Small intestine (tissue), 7 donors: ENCODE measurements at regions not wholly inside any gene's neighbourhood (a gene's known extent, or its start where the extent isn't known, plus 50 kb on each side); places are given as distances from the start of the nearest gene placed in this dataset.

Experiments
- DNase-seq, 2 donors: peaks; one replicate each; pipeline versions ENCODE4 v3.0.0 to v3.0.0-alpha.2; 2013
- FAIRE-seq: peaks from 2 replicates; lab custom pipeline; 2012; peaks lifted over from hg19 to GRCh38; lab: Jason Lieb, UNC
- H3K27ac ChIP-seq, 3 donors: one replicate each; pipeline ENCODE4 v1.5.1; 2013; ENCODE audit warnings: low read length in 2 of 3, mild to moderate bottlenecking in 2 of 3, control low read depth in 1 of 3, inconsistent platforms in 1 of 3, low read depth in 1 of 3, moderate library complexity in 1 of 3
- H3K27me3 ChIP-seq, 3 donors: one replicate each; pipeline ENCODE4 v1.6.1; 2013; ENCODE audit warnings: low read length in 3 of 3, inconsistent platforms in 1 of 3; ENCODE audit not compliant: control insufficient read depth in 3 of 3, insufficient read depth in 3 of 3
- H3K36me3 ChIP-seq, 3 donors: one replicate each; pipeline ENCODE4 v1.6.1; 2013; ENCODE audit warnings: low read length in 3 of 3, inconsistent platforms in 1 of 3, low read depth in 1 of 3, mild to moderate bottlenecking in 1 of 3, moderate library complexity in 1 of 3; ENCODE audit not compliant: control insufficient read depth in 3 of 3, insufficient read depth in 2 of 3
- H3K4me1 ChIP-seq, 3 donors: one replicate each; pipeline ENCODE4 v1.6.1; 2013; ENCODE audit warnings: low read length in 2 of 3, inconsistent platforms in 1 of 3, low read depth in 1 of 3, mild to moderate bottlenecking in 1 of 3, moderate library complexity in 1 of 3; ENCODE audit not compliant: control insufficient read depth in 3 of 3, insufficient read depth in 2 of 3
- H3K4me3 ChIP-seq, 3 donors: one replicate each; pipeline ENCODE4 v1.5.1; 2013; ENCODE audit warnings: low read length in 3 of 3, control low read depth in 1 of 3, inconsistent platforms in 1 of 3, low read depth in 1 of 3, mild to moderate bottlenecking in 1 of 3, moderate library complexity in 1 of 3
- H3K9me3 ChIP-seq, 2 donors: one replicate each; pipeline ENCODE4 v1.6.1; 2013; ENCODE audit warnings: low read depth in 1 of 2, low read length in 1 of 2; ENCODE audit not compliant: control insufficient read depth in 2 of 2, insufficient read depth in 1 of 2
- WGBS, 3 donors: extraction: QIAGEN DNeasy Blood & Tissue Kit; methylation state at CpG; one replicate each; pipeline ENCODE4 v1.1.7; 2013; 5-methylcytosine and 5-hydroxymethylcytosine counted together
- donor health status: healthy with polysubstance abuse.
- donor health status: control.
- donor health status: control.
- donor health status: Bipolar disorder and iron deficiency.
- donor health status: healthy.

DNA sequence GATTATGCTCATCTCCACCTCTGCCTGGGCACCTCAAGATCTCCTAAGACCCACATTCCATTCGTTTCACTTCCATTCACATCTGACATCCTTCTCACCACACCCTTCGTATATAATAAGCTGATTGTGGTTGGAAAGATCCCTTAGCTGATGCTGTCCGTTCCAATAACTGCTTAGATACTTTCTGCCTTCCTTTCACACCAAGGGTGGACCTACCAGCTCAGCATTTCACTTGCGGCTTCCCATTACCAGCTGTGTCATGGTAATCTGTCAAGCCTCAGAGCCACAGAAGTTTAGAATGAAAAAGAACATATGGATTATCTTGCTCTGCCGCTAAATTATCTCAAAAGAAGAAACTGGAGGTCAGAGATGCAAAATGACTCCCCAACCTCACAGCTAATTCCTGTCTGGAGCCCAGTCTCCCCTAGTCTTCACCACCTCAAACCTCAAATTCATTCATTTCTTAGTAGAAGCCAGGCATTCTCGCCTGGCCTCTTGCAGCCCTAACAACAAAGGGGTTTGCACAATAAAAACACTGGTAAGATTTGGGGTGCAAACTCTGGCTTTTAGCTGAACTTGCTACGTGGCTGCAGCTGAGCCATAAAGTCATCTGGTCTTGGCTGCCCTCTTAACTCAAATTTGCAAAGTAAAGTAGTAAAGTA, 182.8 kb upstream of the HS3ST3A1 start:
- no peak overlapping the region for H3K4me3 ChIP-seq
- no peaks in the 10 kb centered on the region for H3K27me3 ChIP-seq
- H3K36me3 ChIP-seq = no peaks in the 10 kb centered on the region
- FAIRE-seq (no peak), DNase-seq (no peak)
- 70 to 76% (median 75%) methylated on average over 7 of the region's 7 CpGs for WGBS, 3 donors
- no peak overlapping the region for H3K27ac ChIP-seq
- H3K9me3 ChIP-seq = no peaks in the 10 kb centered on the region
- no peaks in the 10 kb centered on the region for H3K4me1 ChIP-seq

DNA sequence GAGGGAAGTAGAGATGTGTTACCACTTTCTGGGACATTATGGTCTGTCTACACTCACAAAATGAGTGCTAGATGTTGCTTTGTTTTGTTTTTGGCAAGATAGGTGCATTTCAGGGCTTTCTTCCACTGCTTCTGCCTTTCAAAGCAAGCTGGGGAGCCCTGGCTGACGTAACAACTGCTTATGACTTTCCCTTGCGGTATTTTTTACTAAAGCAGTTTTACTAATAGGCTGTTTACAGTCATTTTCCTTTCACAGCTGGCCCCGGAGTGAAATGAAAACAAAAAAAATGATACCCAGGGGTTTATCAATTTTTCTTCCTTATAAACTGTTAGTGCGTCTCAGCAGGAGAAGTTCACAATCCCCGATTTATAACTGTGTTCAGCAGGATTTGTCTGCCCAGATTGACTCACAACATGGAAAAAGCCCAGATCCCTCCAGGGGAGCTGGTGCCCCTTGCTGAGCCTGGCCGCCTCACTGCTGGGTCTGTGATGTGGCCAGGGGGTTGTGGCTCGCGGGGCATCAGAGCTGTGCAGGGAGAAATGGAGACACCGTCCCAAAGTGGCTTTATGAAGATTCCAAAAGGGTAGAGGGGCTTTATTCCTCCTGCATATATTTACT, 184.4 kb upstream of the HS3ST3A1 start:
- Histone ChIP-seq H3K27ac (no peak overlapping the region), H3K27me3 (no peaks in the 10 kb centered on the region), H3K4me3 (no peak overlapping the region), H3K36me3 (no peaks in the 10 kb centered on the region), H3K4me1 (no peaks in the 10 kb centered on the region), H3K9me3 (no peaks in the 10 kb centered on the region)
- no peak for FAIRE-seq
- DNase-seq = no peak
- 81 to 83% (median 82%) methylated on average over 9 of the region's 9 CpGs for WGBS, 3 donors

DNA sequence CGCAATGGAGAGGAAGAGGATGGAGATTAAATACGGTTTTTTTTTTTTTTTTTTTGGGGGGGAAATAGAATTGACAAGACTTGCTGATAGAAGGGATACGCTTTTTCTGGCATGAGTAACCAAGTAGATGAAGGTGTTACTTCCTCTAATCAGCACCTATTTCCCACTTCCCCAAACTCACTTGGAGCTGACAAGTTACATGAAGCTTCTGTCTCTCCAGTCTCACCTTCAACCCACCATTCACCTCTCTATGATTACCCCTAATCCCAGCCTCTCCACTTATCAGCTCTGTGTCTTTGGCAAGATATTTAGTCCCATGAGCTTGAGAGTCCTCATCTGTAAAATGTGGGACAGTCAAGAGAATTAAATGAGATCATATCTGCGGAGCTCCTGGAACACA, 185.9 kb upstream of the HS3ST3A1 start:
- no peak for DNase-seq
- FAIRE-seq = no peak
- WGBS, 3 donors = 67 to 78% (median 77%) methylated on average over 4 of the region's 4 CpGs
- no peaks in the 10 kb centered on the region for H3K27me3 ChIP-seq
- no peak overlapping the region for H3K27ac ChIP-seq
- H3K4me1 ChIP-seq = no peaks in the 10 kb centered on the region
- H3K9me3 ChIP-seq = no peaks in the 10 kb centered on the region
- no peak overlapping the region for H3K4me3 ChIP-seq
- no peaks in the 10 kb centered on the region for H3K36me3 ChIP-seq

DNA sequence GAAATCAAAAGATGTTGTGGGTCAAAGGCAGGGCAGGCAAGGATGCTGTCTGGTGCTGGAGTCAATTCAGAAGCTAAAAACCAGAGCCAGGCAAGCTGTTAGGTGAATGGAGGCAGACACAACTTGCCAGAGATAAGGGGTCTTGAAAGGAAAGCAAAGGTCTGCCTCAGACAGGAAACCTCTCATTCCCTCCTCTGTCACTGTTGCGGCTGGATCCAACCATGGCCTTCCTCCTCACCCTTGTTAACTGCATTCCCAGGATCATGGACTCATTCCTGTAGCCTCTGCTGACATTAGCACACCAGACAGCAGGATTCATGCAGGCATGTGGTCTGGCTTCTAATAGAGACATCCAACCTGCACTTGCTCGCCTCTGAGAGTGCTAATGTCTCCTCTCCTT, 186.7 kb upstream of the HS3ST3A1 start:
- no peaks in the 10 kb centered on the region for H3K9me3 ChIP-seq
- 59 to 72% (median 68%) methylated on average over 2 of the region's 2 CpGs for WGBS, 3 donors
- FAIRE-seq (no peak), DNase-seq (no peak)
- no peak overlapping the region for H3K27ac ChIP-seq
- H3K4me1 ChIP-seq = no peaks in the 10 kb centered on the region
- H3K4me3 ChIP-seq = no peak overlapping the region
- no peaks in the 10 kb centered on the region for H3K36me3 ChIP-seq
- no peaks in the 10 kb centered on the region for H3K27me3 ChIP-seq

DNA sequence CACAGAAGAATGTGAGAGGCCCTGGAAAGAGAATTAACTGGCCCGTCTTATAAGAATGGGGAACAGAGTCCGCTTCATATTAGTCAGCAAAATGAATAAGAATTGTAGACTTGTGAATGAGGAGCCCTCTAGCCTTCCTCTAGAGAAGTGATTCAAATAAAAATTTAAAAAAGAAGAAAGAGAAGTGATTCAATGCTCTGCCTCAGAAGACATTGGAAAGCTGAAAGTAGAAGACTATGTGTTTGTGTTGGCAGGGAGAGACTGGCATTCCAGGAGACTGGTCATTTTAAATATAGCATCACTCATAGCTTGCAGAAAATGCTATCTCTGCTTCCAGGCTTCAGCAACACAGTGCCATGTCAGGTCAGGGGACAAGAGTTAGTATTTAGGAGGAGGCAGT, 190.6 kb upstream of the HS3ST3A1 start:
- Histone ChIP-seq H3K36me3 (no peaks in the 10 kb centered on the region), H3K27me3 (no peaks in the 10 kb centered on the region), H3K4me3 (no peak overlapping the region), H3K4me1 (no peaks in the 10 kb centered on the region), H3K27ac (no peak overlapping the region), H3K9me3 (no peaks in the 10 kb centered on the region)
- DNase-seq (no peak), FAIRE-seq (no peak)
- 67 to 72% (median 72%) methylated on average over 2 of the region's 2 CpGs for WGBS, 3 donors

DNA sequence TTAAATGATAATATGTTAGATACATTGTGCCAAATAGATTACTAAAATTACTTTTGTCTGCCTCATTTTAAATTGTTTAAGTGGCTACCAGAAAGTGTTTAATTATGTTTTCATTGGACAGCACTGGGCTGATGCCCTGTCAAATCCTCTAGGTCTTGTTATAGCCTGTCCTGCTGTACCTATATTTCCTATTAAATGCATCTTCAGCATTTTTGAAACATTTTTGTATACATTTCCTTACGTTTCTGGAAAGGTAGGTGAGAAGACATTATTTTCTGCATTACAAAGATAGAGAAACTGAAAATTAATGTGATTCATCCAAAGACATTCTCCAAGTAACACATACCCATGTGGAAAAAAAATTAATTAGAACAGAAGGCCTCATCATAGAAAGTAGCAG, 192.2 kb upstream of the HS3ST3A1 start:
- WGBS, 3 donors = 61 to 69% (median 66%) methylated on average over 1 of the region's 1 CpG
- DNase-seq (no peak), FAIRE-seq (no peak)
- Histone ChIP-seq H3K27ac (no peak overlapping the region), H3K36me3 (no peaks in the 10 kb centered on the region), H3K4me3 (no peak overlapping the region), H3K27me3 (no peaks in the 10 kb centered on the region), H3K4me1 (no peaks in the 10 kb centered on the region), H3K9me3 (no peaks in the 10 kb centered on the region)

DNA sequence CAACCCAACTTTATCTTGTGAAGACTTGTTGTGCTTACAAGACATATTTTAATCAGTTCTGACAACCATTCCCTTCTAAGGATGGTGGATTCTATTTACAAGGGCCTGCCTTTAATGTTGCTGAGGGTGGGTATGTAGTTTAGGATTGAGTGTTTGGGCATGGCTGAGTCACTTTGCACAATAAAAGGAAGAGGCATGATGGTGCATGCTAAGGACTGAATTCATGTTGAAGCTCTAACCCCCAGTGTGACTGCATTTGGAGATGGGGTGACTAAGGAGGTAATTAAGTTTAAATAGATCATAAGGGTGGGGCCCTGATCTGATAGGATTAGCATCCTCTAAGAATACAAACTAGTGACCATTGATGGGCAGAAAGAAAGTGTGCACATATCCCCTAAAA, 196.1 kb upstream of the HS3ST3A1 start:
- Histone ChIP-seq H3K4me3 (no peak overlapping the region), H3K9me3 (no peaks in the 10 kb centered on the region), H3K27ac (no peak overlapping the region), H3K4me1 (no peaks in the 10 kb centered on the region), H3K36me3 (no peaks in the 10 kb centered on the region), H3K27me3 (no peaks in the 10 kb centered on the region)
- DNase-seq (no peak), FAIRE-seq (no peak)

DNA sequence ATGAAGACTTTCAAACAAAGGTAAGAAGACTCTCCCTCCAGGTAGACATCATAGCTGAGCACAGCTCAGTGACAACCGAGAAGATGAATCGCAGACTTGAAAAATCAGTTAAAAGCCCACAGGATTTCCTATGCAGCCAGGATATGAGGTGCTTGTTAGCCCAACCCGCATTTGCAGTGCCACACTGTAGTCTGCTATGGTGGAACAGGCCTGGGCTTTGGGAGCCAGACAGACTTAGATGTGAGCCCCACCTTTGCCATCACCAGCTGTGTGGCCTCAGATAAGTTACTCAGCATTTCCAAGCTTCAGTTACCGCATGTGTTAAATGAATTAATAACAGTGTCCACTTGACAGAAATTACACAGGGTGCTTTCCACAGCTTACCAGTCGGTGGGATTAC, 204.4 kb upstream of the HS3ST3A1 start:
- Histone ChIP-seq H3K4me3 (no peak overlapping the region), H3K4me1 (no peaks in the 10 kb centered on the region), H3K9me3 (no peaks in the 10 kb centered on the region), H3K27ac (no peak overlapping the region), H3K36me3 (no peaks in the 10 kb centered on the region), H3K27me3 (no peaks in the 10 kb centered on the region)
- FAIRE-seq (no peak), DNase-seq (no peak)
- WGBS, 3 donors = 56 to 74% (median 58%) methylated on average over 5 of the region's 5 CpGs

DNA sequence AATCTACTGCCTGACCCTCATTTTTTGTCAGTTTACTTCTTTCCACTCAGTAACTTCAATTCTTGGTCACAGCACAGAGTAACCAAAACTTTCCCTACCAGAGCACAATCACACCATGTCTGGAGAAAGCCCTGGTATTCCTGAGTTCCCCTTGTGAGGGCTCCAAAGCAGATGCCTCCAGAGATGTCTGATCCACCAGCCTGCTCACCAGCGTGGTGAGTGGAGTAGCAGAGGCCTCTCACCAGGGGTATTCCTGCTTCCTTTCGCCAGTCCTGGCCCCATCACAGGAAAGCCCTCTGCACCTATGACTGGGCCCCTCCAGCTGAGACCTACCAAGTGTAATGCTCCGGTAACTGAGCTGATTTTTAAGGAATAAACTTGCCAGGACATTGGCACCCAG, 205.4 kb upstream of the HS3ST3A1 start:
- FAIRE-seq (no peak), DNase-seq (no peak)
- 83 to 92% (median 88%) methylated on average over 3 of the region's 3 CpGs for WGBS, 3 donors
- Histone ChIP-seq H3K4me1 (no peaks in the 10 kb centered on the region), H3K9me3 (no peaks in the 10 kb centered on the region), H3K4me3 (no peak overlapping the region), H3K36me3 (no peaks in the 10 kb centered on the region), H3K27me3 (no peaks in the 10 kb centered on the region), H3K27ac (no peak overlapping the region)
